ENCODE measurements at regions not wholly inside any gene's neighbourhood (a gene's known extent, or its start where the extent isn't known, plus 50 kb on each side); places are given as distances from the start of the nearest gene placed in this dataset.

DNA sequence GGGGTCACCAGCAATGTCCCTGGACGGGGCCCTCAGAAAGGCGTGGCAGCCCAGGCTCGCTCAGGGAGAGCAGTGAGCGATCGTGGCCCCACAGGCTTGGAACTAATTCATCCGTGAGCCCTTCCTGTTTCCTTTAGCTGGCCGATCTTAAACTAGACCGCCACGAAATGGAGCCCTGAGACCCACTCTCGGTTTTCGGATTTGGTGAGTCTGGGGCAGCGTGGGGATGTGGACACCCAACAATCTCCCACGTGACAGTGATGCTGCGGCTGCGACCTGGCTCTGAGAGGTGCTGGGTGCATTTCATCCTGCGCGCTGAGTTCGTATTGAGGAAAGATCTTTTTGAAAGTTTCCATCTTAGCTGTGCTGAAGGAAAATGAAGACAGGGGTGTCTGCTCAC, 501.3 kb upstream of the B3GAT1 start:
- no peaks in the 10 kb centered on the region for H3K27me3 ChIP-seq
- H3K36me3 ChIP-seq, result no peaks in the 10 kb centered on the region
- H3K4me3 ChIP-seq, result no peak overlapping the region
- intact Hi-C loops (cut with DNase I), result no loop called here
- H3K27ac ChIP-seq, result no peak overlapping the region
- no peaks in the 10 kb centered on the region for H3K4me1 ChIP-seq
- H3K9me3 ChIP-seq, result no peaks in the 10 kb centered on the region
- ATAC-seq, result no peak
- DNase-seq, result no peak
- TF ChIP-seq, protein P1, sequence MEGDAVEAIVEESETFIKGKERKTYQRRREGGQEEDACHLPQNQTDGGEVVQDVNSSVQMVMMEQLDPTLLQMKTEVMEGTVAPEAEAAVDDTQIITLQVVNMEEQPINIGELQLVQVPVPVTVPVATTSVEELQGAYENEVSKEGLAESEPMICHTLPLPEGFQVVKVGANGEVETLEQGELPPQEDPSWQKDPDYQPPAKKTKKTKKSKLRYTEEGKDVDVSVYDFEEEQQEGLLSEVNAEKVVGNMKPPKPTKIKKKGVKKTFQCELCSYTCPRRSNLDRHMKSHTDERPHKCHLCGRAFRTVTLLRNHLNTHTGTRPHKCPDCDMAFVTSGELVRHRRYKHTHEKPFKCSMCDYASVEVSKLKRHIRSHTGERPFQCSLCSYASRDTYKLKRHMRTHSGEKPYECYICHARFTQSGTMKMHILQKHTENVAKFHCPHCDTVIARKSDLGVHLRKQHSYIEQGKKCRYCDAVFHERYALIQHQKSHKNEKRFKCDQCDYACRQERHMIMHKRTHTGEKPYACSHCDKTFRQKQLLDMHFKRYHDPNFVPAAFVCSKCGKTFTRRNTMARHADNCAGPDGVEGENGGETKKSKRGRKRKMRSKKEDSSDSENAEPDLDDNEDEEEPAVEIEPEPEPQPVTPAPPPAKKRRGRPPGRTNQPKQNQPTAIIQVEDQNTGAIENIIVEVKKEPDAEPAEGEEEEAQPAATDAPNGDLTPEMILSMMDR (IDR thresholded peaks at IDR 0.05), result no peak

DNA sequence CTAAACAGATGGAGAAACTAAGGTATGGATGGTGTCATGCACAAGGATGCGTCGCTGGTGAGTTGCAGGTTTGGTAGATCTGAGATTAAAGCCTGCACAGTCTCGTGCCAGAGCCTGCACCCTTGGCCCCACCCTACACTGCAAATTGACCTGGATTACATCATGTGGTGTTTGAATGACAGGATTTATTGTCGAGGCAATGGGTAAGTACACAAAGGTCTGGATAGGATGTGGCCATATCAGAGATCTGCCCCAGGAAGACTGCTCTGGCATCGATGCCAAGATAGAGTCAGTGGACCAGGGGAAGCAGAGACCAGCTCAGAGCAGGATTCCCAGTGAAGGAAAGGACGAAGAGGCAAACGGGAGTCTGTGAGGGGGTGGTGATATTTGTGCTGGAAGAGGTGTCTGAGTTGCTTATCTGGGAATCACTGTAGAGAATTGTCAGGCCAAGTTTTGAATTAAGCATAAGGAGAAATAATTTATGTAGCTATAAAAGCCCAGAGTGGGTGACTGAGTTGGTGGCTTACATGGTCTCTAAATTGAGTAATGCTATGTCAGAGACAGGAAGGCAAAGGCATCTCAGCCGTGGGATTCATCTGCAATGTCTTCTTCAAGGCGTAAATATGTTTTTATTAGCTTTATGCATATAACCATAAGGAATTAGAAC, 499.6 kb upstream of the B3GAT1 start:
- no peak for DNase-seq

DNA sequence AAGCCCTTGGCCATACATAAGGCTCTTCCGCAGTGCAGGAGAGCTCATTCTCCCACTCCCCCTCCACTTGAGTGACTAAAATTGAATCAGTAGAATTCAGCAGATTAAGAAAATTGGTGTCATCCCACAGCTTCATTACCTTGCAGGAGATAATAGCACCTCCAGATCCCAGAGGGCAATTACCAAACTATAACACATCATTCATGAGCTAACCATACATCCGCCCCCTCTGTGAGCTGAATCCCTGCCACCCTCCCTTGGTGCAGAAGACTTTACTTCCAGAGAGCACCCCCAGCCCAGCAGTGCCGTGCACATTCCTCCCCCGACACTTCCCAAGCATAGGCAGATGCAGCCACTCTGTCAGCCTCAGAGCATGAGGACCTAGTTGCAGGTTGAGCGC, 496.5 kb upstream of the B3GAT1 start:
- no peaks in the 10 kb centered on the region for H3K36me3 ChIP-seq
- peaks cover 3% of the 10 kb centered on the region for H3K4me1 ChIP-seq
- DNase-seq, result no peak
- H3K9me3 ChIP-seq, result no peaks in the 10 kb centered on the region
- no peak overlapping the region for H3K4me3 ChIP-seq
- ATAC-seq, result no peak
- TF ChIP-seq, protein P1 (IDR thresholded peaks at IDR 0.05), result no peak
- H3K27me3 ChIP-seq, result no peaks in the 10 kb centered on the region
- intact Hi-C loops (cut with DNase I), result no loop called here
- H3K27ac ChIP-seq, result no peak overlapping the region

More for the DNA sequence above, 499.6 kb upstream of the B3GAT1 start:
- Histone ChIP-seq H3K27ac (no peak overlapping the region), H3K4me1 (no peaks in the 10 kb centered on the region), H3K9me3 (no peaks in the 10 kb centered on the region), H3K4me3 (no peak overlapping the region), H3K27me3 (no peaks in the 10 kb centered on the region), H3K36me3 (no peaks in the 10 kb centered on the region)
- intact Hi-C loops (cut with DNase I), result no loop called here
- TF ChIP-seq, protein P1 (IDR thresholded peaks at IDR 0.05), result no peak
- no peak for ATAC-seq

DNA sequence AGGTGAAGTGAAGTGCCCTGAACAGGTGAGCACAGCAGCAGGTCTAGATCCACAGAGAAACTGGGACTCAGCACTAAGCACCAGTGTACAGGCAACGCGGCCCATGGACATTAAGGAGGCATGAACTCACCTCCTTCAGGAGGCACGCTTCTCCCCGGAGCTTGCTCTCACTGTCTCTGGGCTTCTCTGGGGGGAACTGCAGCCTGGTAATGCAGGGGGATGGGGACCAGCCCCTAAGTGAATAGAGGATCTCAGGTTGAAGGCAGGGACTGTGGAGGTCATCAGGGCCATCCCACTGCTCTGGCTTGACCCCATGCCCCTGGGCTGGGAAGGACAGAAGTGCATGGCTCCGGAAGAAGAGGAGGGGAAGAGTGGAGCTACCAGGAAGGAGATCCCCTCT, 495.6 kb upstream of the B3GAT1 start:
- DNase-seq (no peak), ATAC-seq (no peak)
- no peaks in the 10 kb centered on the region for H3K9me3 ChIP-seq
- no peak overlapping the region for H3K27ac ChIP-seq
- TF ChIP-seq, protein P1 (IDR thresholded peaks at IDR 0.05), result no peak
- H3K27me3 ChIP-seq, result no peaks in the 10 kb centered on the region
- H3K4me3 ChIP-seq, result no peak overlapping the region
- intact Hi-C loops (cut with DNase I), result no loop called here
- no peaks in the 10 kb centered on the region for H3K36me3 ChIP-seq
- H3K4me1 ChIP-seq, result peaks cover 3% of the 10 kb centered on the region

DNA sequence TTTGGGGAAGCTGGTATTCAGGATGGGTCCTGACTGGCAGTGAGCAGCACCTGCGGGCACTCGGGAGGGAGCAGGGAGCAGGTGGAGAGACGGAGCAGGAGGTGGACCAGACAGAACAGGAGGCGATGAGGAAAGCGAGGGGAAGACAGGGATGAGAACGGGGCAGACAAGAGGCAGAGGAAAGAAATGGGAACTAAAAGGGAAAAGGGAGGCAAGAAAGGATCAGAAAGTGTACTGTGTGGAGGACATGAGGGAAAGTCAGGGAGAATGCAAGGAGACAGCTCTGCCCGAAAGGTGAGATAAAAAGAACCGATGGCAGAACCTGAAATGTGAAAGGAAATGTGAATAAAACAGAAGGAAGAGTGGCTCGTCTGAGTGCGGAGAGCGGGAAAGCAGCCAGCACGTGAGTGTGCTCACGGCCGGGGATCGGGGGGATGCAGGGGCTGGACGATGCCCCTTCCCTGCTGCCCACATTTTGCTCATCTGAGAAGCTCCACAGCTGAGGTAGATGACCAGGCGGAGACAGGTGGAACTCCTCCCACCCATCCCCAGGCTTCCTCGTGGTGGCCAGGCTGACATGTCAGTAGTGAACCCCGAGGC, 494.4 kb upstream of the B3GAT1 start:
- peak overlapping the region; percentile 37 for H3K27ac ChIP-seq
- H3K4me1 ChIP-seq, result peaks cover 3% of the 10 kb centered on the region
- ATAC-seq, result no peak
- no peaks in the 10 kb centered on the region for H3K9me3 ChIP-seq
- H3K36me3 ChIP-seq, result no peaks in the 10 kb centered on the region
- intact Hi-C loops (cut with DNase I), result no loop called here
- no peak overlapping the region for H3K4me3 ChIP-seq
- DNase-seq, result no peak
- no peaks in the 10 kb centered on the region for H3K27me3 ChIP-seq
- TF ChIP-seq, protein P1 (IDR thresholded peaks at IDR 0.05), result no peak

Measured in upper lobe of right lung (tissue), 1 donor.